GM03348 (cell line): ENCODE measurements at regions not wholly inside any gene's neighbourhood (a gene's known extent, or its start where the extent isn't known, plus 50 kb on each side); places are given as distances from the start of the nearest gene placed in this dataset.
A peak's percentile ranks its signal among the peaks of the same experiment; 100 is the strongest.
"Not testable (repeated sequence)": the region's sequence is repeated elsewhere in the genome, so short reads cannot be mapped to it uniquely, and the experiment has no call there.

Source experiments
- DNase-seq: peaks from one replicate; pipeline ENCODE4 v3.0.0; 2012; ENCODE audit warnings: low spot score

- no peak for DNase-seq
These were observed 380.7 kb upstream of the CITED2 start for GRCh38 chr6:139754898-139755775.

DNA sequence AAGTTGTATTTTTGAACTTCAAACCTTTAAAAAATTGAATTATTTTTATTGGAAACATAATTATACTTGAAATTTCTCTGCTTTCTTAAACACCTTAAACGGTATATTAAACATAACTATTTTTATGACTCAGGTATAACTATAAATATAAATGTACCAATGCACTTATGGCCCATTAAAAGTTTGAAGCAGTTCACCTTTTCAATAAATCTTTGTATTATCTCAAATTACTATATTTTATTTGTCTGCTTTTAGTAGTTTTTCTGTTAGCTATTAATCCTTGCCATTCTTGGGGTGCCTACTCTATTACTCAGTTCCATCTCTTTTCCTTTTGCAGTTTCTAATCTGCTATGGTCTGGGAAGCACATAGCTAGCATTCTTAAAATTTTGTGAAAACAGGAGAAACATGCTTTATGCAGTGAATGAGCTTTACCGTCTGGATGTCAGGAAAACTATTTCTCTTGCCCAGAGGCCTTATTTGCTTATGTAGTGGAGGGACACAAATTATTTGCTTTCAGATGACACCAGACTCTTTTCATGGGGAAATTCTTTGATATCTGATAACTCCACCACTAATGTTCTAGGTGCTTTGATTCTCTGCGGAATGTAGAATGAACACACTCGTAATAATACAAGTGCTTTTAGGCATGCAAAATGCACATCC, 378.9 kb upstream of the CITED2 start:
- DNase-seq = peak; percentile 60

- no peak for DNase-seq
These were observed 377.6 kb upstream of the CITED2 start for GRCh38 chr6:139752086-139752485.

GRCh38 chr6:139751179-139751578, 376.7 kb upstream of the CITED2 start:
- DNase-seq = no peak

GRCh38 chr6:139748353-139749146, 374.1 kb upstream of the CITED2 start:
- no peak for DNase-seq

DNA sequence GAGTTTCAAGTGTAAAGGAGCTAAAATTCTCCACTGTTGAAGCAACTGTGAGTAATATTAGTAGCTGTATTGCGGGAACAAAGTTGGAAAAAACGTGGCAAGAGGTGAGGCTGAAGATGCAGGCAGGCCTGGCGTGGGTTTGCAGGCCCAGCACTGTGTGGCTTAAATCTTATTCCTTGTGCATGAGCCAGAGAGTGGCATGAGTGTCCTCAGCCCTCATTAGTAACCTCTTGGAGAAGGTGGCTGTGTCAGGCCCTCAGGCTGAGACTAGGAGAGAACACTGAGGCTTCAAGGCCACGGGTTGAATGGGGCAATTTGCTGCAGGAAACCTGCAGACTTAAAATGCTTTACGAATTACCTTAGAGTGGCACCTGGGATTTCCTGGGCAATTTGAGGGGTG, 372.7 kb upstream of the CITED2 start:
- DNase-seq = no peak

DNA sequence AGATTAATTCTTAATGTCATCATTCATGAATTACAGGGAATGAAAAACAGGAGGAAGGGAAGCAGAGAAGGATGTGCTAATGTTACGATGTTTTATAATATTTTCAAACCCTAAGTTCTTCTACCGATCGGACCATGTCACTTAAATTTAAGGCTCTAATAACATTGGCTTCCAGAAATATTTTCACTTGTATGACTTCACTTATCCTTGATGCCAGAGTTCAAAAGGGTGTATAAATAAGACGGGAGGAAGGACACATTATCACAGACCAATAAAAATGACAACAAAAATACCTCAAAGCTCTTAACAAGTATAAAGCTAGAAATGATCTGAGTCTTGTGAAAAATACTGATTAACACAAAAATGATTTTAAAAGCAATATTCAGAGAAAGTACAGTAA, 370.4 kb upstream of the CITED2 start:
- no peak for DNase-seq

GRCh38 chr6:139743664-139744437, 369.4 kb upstream of the CITED2 start:
- peak; percentile 81 for DNase-seq

- DNase-seq = no peak
These were observed 368.2 kb upstream of the CITED2 start for GRCh38 chr6:139742671-139743070.

- no peak for DNase-seq
These were observed 364.5 kb upstream of the CITED2 start for GRCh38 chr6:139738801-139739455.

DNA sequence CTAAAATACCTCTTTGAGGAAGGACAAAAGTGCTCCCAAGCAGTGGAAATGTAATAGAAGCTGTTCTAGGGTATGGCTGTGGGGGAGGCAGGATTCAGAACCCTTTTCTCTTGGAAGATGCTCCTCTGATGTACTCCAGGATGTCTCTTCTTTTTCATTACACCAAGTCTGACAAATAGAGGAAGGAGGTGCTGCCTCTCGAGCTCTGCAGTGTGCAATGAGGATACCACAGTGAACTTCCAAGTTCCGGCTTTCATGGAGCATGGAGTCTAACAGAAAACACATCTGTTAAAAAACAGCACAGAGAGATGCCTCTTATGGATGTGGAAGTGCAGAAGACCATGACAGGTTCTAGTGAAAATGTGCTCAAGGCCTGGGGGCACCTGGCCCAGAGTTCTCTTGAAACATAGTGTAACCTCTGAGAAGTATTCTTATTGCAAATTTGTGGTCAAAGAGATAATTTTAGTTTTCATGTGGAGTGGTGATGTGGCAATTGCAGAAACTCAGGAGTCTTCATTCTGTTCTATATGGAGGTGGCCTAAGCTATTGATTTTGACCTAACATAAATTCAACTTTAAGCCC, 362.0 kb upstream of the CITED2 start:
- DNase-seq = no peak

DNA sequence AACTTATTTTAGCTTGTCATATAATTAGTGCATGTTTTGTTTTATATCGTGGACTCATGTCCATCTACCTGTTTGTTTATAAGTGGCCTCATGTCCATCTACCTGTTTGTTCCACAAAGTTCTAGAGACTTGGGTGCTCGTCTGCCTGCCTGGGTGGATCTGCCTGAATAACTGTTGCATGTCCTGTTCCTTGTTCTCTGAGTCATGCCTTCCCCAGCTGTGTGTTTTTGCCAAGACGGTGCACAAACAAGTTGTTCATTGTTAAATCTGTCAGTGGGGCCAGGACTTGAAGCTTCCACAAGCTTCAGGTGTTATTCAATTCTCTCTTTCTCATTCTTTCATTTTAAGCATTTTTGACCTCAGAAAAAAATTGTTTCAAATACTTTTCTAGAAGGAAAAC, 358.0 kb upstream of the CITED2 start:
- peak; percentile 76 for DNase-seq

GRCh38 chr6:139730340-139730974, 356.0 kb upstream of the CITED2 start:
- no peak for DNase-seq

DNA sequence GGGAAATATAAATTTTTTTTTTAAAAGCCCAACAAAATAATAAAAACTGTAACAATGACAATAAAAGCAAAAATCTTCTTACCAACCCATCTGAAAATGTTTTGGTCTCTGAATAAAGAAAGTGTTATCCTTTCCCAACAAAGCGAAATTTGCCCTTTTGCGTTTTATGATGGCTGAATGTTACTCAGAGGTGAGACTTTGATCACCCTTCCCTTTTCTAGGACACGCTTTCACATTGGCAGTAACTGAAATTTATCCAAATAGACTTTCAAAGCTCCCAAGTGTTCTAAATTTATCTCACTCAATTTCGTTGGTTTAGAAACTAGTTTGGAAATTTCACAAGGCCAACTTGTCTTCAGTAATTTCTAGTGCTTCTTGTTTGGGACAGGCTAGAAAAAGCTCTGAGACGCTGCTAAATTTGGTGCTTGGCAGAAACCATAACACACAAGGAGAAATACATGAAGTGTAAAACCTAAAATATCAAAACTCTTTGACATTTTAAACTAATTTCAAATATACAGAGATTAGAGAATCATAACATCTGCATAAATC, 354.5 kb upstream of the CITED2 start:
- DNase-seq = no peak

- DNase-seq = not testable (repeated sequence)
These were observed 351.8 kb upstream of the CITED2 start for GRCh38 chr6:139726272-139726671.

- no peak for DNase-seq
These were observed 348.1 kb upstream of the CITED2 start for GRCh38 chr6:139722530-139722929.

DNA sequence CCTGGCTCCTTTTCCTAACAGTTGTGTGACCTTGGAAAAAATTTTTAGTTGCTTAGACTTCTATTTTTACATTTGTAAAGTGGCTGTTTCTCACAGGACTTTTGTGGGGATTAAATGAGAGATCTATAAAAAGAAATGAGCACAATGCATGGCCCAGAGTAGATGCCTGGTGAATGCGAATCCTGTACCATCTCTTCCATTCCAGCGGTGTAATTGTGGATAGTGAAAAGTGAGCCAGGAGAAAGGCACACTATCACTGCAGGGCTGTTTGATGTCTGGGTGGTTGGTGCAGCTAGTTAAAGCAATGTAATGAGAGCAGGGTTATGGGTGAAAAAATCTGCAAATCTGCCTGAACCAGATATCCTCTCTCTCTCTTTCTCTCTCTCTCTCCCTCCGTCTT, 347.5 kb upstream of the CITED2 start:
- no peak for DNase-seq

DNA sequence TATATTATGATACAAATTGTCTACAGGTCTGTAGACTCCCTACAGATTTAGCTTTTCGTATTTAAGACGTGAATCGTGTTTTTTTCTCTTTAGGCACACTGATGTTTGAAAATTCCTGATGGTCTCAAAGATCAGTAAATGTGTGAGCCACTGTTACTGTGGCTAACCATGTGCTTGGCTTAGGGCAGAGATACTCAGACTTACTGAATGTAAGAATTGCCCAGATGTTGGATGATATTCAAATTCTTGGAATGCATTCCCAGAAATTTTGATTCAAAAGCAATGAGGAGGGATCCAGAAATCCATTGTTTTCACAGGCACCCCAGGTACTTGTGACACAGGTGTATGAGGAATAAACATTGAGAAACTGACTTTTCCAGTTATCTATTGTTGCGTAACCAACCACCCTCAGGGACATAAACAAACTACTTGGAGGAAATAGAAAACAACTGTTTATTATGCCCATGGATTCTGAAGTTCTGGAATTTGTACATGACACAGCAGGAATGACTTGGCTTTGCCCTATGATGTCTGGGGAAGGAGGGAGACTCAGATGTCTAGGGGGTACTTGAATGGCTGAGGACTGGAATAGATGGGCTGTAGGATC, 339.6 kb upstream of the CITED2 start:
- DNase-seq = peak; percentile 4

GRCh38 chr6:139713424-139713823, 339.0 kb upstream of the CITED2 start:
- DNase-seq = no peak

- DNase-seq = no peak
These were observed 338.4 kb upstream of the CITED2 start for GRCh38 chr6:139712830-139713229.
